H9 (cell line): ENCODE measurements at regions not wholly inside any gene's neighbourhood (a gene's known extent, or its start where the extent isn't known, plus 50 kb on each side); places are given as distances from the start of the nearest gene placed in this dataset.

Source experiments
- DNase-seq: peaks from one replicate; pipeline ENCODE4 v3.0.0-alpha.2; 2017
- H2AFZ ChIP-seq: one replicate; pipeline ENCODE4 v1.6.1; 2013; ENCODE audit warnings: mild to moderate bottlenecking, low read length, control low read depth, moderate library complexity
- H2AK5ac ChIP-seq: 2 replicates; pipeline ENCODE4 v1.6.1; 2013; ENCODE audit warnings: low read length, control low read depth, mixed read lengths; ENCODE audit not compliant: insufficient read length
- H2BK120ac ChIP-seq: one replicate; pipeline ENCODE4 v1.6.1; 2013; ENCODE audit warnings: low read depth, mild to moderate bottlenecking, low read length, control low read depth, inconsistent platforms; ENCODE audit not compliant: poor library complexity, severe bottlenecking
- H2BK12ac ChIP-seq: 2 replicates; pipeline ENCODE4 v1.6.1; 2013; ENCODE audit warnings: low read length, control low read depth, mixed read lengths, low read depth; ENCODE audit not compliant: insufficient read length
- H2BK15ac ChIP-seq: 2 replicates; pipeline ENCODE4 v1.6.1; 2013; ENCODE audit warnings: low read depth, low read length, control low read depth
- H2BK20ac ChIP-seq: one replicate; pipeline ENCODE4 v1.6.1; 2013; ENCODE audit warnings: low read depth, mild to moderate bottlenecking, low read length, control low read depth, inconsistent platforms; ENCODE audit not compliant: poor library complexity, severe bottlenecking
- H2BK5ac ChIP-seq: 2 replicates; pipeline ENCODE4 v1.6.1; 2013; ENCODE audit warnings: low read length, control low read depth, mixed read lengths; ENCODE audit not compliant: insufficient read length
- H3K14ac ChIP-seq: 2 replicates; pipeline ENCODE4 v1.6.1; 2013; ENCODE audit warnings: low read length, control low read depth; ENCODE audit not compliant: insufficient read depth
- H3K18ac ChIP-seq: 2 replicates; pipeline ENCODE4 v1.6.1; 2013; ENCODE audit warnings: low read depth, mild to moderate bottlenecking, mixed read lengths, low read length, control low read depth; ENCODE audit not compliant: insufficient read length
- H3K23ac ChIP-seq: 2 replicates; pipeline ENCODE4 v1.6.1; 2013; ENCODE audit warnings: low read length, control low read depth, mixed read lengths, low read depth; ENCODE audit not compliant: insufficient read length
- H3K23me2 ChIP-seq: 2 replicates; pipeline ENCODE4 v1.6.1; 2013; ENCODE audit warnings: low read depth, mild to moderate bottlenecking, mixed read lengths, low read length, control low read depth; ENCODE audit not compliant: insufficient read length, poor library complexity, severe bottlenecking
- H3K27ac ChIP-seq: 2 replicates; pipeline ENCODE4 v1.5.1; 2013; ENCODE audit warnings: low read length, control low read depth, mixed read lengths, low read depth; ENCODE audit not compliant: insufficient read length
- H3K27me3 ChIP-seq: 2 replicates; pipeline ENCODE4 v1.6.1; 2013; ENCODE audit warnings: low read length, control low read depth, inconsistent platforms; ENCODE audit not compliant: insufficient read depth
- H3K4ac ChIP-seq: 2 replicates; pipeline ENCODE4 v1.6.1; 2013; ENCODE audit warnings: low read depth, mild to moderate bottlenecking, control low read depth, inconsistent platforms, low read length, moderate library complexity
- H3K4me1 ChIP-seq: 2 replicates; pipeline ENCODE4 v1.6.1; 2013; ENCODE audit warnings: low read length, control low read depth, inconsistent platforms; ENCODE audit not compliant: insufficient read depth
- H3K4me2 ChIP-seq: 2 replicates; pipeline ENCODE4 v1.6.1; 2013; ENCODE audit warnings: low read length, control low read depth, mixed read lengths; ENCODE audit not compliant: insufficient read length, insufficient read depth
- H3K56ac ChIP-seq: 2 replicates; pipeline ENCODE4 v1.6.1; 2013; ENCODE audit warnings: low read depth, mild to moderate bottlenecking, mixed read lengths, low read length, control low read depth; ENCODE audit not compliant: insufficient read length
- H3K79me1 ChIP-seq: 2 replicates; pipeline ENCODE4 v1.6.1; 2013; ENCODE audit warnings: low read depth, mild to moderate bottlenecking, moderate library complexity, low read length, control low read depth, inconsistent platforms; ENCODE audit not compliant: insufficient read depth, poor library complexity, severe bottlenecking
- H3K79me2 ChIP-seq: 2 replicates; pipeline ENCODE4 v1.6.1; 2013; ENCODE audit warnings: low read length, control low read depth, inconsistent platforms; ENCODE audit not compliant: insufficient read depth
- H3K9ac ChIP-seq: 2 replicates; pipeline ENCODE4 v1.6.1; 2013; ENCODE audit warnings: low read length, control low read depth, mixed read lengths; ENCODE audit not compliant: insufficient read length; ENCODE audit errors: extremely low read depth
- H3K9me3 ChIP-seq: one replicate; pipeline ENCODE4 v1.6.1; 2013; ENCODE audit warnings: low read depth, low read length, inconsistent platforms; ENCODE audit not compliant: control insufficient read depth
- H3T11ph ChIP-seq: one replicate; pipeline ENCODE4 v1.6.1; 2013; ENCODE audit warnings: mild to moderate bottlenecking, low read length, control low read depth, inconsistent platforms
- H4K20me1 ChIP-seq: one replicate; pipeline ENCODE4 v1.6.1; 2013; ENCODE audit not compliant: control insufficient read depth, insufficient read length, insufficient read depth
- H4K5ac ChIP-seq: 2 replicates; pipeline ENCODE4 v1.6.1; 2013; ENCODE audit warnings: low read depth, mild to moderate bottlenecking, mixed read lengths, low read length, control low read depth; ENCODE audit not compliant: insufficient read length
- H4K8ac ChIP-seq: replicated peaks from 2 replicates; pipeline ENCODE4 v1.6.1; 2013; ENCODE audit warnings: low read length, control low read depth, mixed read lengths, low read depth; ENCODE audit not compliant: insufficient read length
- H4K91ac ChIP-seq: 2 replicates; pipeline ENCODE4 v1.6.1; 2013; ENCODE audit warnings: low read depth, mild to moderate bottlenecking, moderate library complexity, mixed read lengths, low read length, control low read depth; ENCODE audit not compliant: insufficient read length
- H3K27ac Mint-ChIP-seq, 3 experiments: 2 replicates in 2 of 3; 3 replicates in 1 of 3; pipeline ENCODE4 v1.8.0; 2020 to 2021; ENCODE audit warnings: mixed read lengths in 3 of 3, mild to moderate bottlenecking in 1 of 3, moderate library complexity in 1 of 3
- H3K27me3 Mint-ChIP-seq: 2 replicates; pipeline ENCODE4 v1.8.0; 2021; ENCODE audit warnings: low read depth, mild to moderate bottlenecking, moderate library complexity, mixed read lengths
- H3K36me3 Mint-ChIP-seq, 3 experiments: 2 replicates in 2 of 3; 3 replicates in 1 of 3; pipeline ENCODE4 v1.8.0; 2020 to 2021; ENCODE audit warnings: low read depth in 3 of 3, mixed read lengths in 3 of 3; ENCODE audit not compliant: insufficient read depth in 1 of 3
- H3K4me1 Mint-ChIP-seq, 2 experiments: 2 replicates each; pipeline ENCODE4 v1.8.0; 2020; ENCODE audit warnings: mixed read lengths in 2 of 2
- H3K4me3 Mint-ChIP-seq, 2 experiments: 2 replicates in 1 of 2; 3 replicates in 1 of 2; pipeline ENCODE4 v1.8.0; 2020 to 2021; ENCODE audit warnings: mild to moderate bottlenecking in 2 of 2, mixed read lengths in 2 of 2, moderate library complexity in 1 of 2
- H3K9me3 Mint-ChIP-seq, 2 experiments: 2 replicates in 1 of 2; 3 replicates in 1 of 2; pipeline ENCODE4 v1.8.0; 2020; ENCODE audit warnings: mild to moderate bottlenecking in 2 of 2, mixed read lengths in 2 of 2, moderate library complexity in 1 of 2
- WGBS: extraction: QIAGEN DNeasy Blood & Tissue Kit; methylation state at CpG from one replicate; pipeline ENCODE4 v1.1.7; 2013; ENCODE audit warnings: missing lambda C conversion rate, low lambda C conversion rate, mixed read lengths; ENCODE audit not compliant: insufficient read length; ENCODE audit errors: extremely low coverage; 5-methylcytosine and 5-hydroxymethylcytosine counted together
- TF ChIP-seq, protein P1 (sequence below): fragments of 200-600 bp; sonication (generic); conservative IDR thresholded peaks from 3 replicates; pipeline ENCODE4 v1.8.0; 2021; ENCODE audit warnings: antibody characterized with exemption, mild to moderate bottlenecking

DNA sequence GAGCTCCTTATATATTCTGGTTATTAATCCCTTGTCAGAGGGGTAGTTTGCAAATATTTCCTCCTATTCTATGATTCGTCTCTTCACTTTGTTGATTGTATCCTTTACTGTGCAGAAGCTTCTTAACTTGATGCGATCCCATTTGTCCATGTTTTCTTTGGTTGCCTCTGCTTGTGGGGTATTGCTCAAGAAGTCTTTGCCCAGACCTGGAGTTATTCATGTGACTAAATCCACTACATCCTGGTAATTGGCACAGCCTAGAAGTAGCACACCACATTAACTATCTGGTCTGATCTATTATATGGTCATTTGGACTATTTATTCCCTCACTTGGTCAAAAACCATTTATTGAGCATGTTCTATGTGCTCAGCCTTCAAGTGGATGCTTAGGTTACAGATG, 164.8 kb upstream of the ATP11B start:
- DNase-seq, result no peak
- Histone ChIP-seq H3K4me1 (no peaks in the 10 kb centered on the region), H2BK120ac (no peak overlapping the region), H2BK15ac (no peak overlapping the region), H4K5ac (no peak overlapping the region), H3K14ac (no peak overlapping the region), H4K91ac (no peak overlapping the region), H3K56ac (no peak overlapping the region), H3K23ac (no peak overlapping the region), H3K27me3 (no peaks in the 10 kb centered on the region), H2AFZ (no peak overlapping the region), H3K79me2 (no peaks in the 10 kb centered on the region), H3K18ac (no peak overlapping the region), H3K9ac (no peak overlapping the region), H3K23me2 (no peaks in the 10 kb centered on the region), H3T11ph (no peak overlapping the region), H2BK5ac (no peak overlapping the region), H3K27ac (no peak overlapping the region), H2AK5ac (no peak overlapping the region), H3K4me2 (no peak overlapping the region), H4K20me1 (no peaks in the 10 kb centered on the region), H4K8ac (no peak overlapping the region), H3K79me1 (no peaks in the 10 kb centered on the region), H3K9me3 (no peaks in the 10 kb centered on the region), H2BK12ac (no peak overlapping the region), H3K4ac (no peak overlapping the region), H2BK20ac (no peak overlapping the region)
- Mint-ChIP-seq H3K27ac (no peak overlapping the region), H3K4me3 (no peak overlapping the region), H3K36me3 (peaks cover 0 to 8% (median 0%) of the 10 kb centered on the region in 3 experiments; a peak in 2 of 7 replicates), H3K4me1 (no peaks in the 10 kb centered on the region), H3K27me3 (no peaks in the 10 kb centered on the region), H3K9me3 (no peaks in the 10 kb centered on the region; a peak in 2 of 5 replicates)
- TF ChIP-seq, protein P1, sequence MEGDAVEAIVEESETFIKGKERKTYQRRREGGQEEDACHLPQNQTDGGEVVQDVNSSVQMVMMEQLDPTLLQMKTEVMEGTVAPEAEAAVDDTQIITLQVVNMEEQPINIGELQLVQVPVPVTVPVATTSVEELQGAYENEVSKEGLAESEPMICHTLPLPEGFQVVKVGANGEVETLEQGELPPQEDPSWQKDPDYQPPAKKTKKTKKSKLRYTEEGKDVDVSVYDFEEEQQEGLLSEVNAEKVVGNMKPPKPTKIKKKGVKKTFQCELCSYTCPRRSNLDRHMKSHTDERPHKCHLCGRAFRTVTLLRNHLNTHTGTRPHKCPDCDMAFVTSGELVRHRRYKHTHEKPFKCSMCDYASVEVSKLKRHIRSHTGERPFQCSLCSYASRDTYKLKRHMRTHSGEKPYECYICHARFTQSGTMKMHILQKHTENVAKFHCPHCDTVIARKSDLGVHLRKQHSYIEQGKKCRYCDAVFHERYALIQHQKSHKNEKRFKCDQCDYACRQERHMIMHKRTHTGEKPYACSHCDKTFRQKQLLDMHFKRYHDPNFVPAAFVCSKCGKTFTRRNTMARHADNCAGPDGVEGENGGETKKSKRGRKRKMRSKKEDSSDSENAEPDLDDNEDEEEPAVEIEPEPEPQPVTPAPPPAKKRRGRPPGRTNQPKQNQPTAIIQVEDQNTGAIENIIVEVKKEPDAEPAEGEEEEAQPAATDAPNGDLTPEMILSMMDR, result no peak
- WGBS, result no CpG with 5 or more reads among the region's 2 CpGs
